Astrocyte of the hippocampus (primary cell): ENCODE measurements at regions not wholly inside any gene's neighbourhood (a gene's known extent, or its start where the extent isn't known, plus 50 kb on each side); places are given as distances from the start of the nearest gene placed in this dataset.

Experiments
- DNase-seq: peaks from one replicate; pipeline ENCODE4 v3.0.0; 2011; ENCODE audit warnings: low read depth, low spot score

DNA sequence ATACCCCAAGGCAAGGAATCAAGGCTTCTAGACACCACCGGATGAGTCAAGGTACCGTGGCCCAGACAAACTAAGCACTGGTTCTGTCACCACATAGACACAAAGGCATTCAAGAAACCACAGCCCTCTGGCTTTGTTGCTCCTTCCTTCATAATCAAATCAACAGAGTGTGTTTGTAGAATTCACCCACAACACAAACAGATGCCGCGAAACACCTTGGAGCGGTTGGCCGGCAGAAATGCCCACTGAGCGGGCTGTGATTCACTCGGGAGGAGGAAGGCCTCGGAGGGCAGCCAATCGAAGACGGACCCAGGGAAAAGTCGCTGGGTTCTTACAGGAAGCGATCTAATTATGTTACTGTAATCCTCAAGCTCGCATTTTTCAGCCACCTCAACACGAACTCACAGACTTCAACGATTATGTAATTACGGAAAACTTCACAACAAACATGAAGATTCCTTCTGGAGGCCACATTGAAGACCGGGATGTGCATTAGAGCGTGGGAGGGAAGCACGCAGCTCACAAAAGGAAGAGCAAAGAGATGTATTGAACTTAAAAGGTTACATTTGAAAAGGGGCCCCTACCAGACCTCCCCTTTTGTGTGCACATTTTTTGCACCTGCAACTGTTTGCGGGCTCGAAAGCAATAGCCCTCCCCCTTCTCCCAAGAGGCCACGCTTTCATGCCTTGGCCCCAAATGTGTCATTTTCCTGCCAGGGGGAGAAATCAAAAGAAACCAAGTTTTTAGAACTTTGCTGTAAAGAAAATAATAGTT, 184.7 kb upstream of the PREP start:
- peak; percentile 89 for DNase-seq

DNA sequence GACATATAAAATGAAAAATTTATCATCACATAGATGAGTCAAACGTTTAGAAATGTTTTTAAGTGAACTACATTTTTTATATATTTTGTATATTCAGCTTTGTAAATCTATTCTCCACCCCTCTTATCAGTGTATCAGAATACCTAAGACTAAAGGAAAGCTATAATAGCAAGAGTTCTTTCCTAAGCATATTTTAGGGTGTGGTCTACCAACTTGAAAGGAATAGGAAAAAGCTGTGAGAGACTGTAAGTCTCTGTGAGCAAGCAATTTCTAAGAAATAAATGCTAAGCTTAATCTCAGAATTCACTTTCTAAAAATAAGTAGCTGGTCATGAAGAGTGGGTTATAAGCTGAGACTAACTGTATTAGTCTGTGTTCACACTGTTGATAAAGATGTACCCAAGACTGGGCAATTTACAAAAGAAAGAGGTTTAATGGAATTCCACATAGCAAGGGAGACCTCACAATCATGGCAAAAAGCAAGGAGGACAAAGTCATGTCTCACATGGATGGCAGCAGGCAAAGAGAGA, 175.4 kb upstream of the PREP start:
- no peak for DNase-seq

DNA sequence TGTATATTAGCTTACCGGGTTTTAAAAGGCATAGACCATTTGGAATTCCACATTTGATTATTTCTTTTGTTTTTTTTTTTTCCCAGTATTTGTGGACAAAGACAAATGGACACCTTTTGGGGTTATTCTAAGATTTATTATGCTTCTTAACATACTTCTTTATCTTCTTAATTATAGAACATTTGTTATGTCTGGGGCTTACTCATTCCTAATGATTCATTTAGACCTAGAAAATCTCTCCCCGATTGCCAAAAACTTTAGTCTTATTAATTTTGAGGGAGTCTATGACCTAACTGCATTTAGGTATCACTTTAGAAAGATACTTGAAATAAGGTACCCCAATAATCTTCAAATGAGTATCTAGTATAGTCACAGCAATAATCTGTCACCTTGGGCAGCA, 170.7 kb upstream of the PREP start:
- DNase-seq: no peak

GRCh38 chr6:105573138-105573537, 170.3 kb upstream of the PREP start:
- DNase-seq: no peak

- no peak for DNase-seq
Observed at GRCh38 chr6:105570416-105570815, 167.5 kb upstream of the PREP start.

DNA sequence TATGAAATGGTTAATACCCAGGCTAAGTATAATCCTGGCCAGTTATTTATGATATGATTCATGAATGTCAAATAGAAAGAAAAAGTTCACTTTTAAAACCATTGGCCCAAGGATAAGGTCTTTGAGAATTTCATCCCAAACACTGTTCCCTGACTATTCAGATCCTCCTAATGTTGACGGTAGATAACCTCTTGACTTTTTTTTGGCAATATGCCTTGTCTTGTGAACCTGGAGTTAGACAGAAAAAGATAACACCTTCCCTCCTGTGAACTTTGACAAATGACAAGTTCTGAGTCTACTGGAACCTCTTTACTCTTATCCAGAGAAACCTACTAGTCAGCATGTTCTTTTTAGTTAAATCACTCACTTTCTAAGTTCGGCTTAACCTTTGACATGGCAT, 166.8 kb upstream of the PREP start:
- DNase-seq: no peak

- DNase-seq: no peak
Observed at GRCh38 chr6:105568751-105569150, 165.9 kb upstream of the PREP start.

DNA sequence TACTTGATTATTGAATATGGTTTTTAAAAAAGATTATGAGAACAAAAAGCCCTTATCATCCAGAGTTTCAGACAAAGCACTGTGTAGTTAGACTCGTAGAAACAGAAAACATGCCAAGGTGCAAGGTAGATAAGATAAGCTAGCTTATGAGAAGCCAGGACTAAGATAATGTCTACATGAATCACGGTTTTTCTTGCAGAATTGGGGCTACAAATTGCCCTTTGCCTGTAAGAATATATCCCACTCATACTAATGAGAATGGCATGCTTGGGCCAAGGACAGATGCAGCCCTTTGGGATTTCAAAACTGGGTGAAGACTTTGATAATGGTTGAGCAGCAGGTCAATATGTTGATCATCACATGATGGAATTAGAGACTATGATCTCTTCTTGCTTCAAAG, 165.3 kb upstream of the PREP start:
- no peak for DNase-seq

DNA sequence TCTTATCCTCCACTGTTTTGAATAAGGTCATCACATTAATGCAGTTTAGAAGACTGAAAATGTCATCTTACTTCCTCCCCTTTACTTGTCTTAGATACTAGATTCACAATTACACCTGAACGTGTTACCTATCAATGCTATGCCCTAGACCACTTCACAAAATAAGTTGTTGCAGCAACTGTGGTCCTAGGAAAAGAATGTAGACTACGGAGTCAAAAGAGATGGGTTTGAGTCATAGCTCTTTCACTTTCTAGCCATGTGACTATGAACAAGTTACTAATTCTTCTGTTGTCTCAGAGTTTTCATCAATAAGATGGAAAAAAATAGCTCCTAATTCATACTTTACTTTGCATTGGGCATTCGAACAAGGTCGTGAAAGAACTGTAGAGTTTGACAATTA, 164.3 kb upstream of the PREP start:
- no peak for DNase-seq

DNA sequence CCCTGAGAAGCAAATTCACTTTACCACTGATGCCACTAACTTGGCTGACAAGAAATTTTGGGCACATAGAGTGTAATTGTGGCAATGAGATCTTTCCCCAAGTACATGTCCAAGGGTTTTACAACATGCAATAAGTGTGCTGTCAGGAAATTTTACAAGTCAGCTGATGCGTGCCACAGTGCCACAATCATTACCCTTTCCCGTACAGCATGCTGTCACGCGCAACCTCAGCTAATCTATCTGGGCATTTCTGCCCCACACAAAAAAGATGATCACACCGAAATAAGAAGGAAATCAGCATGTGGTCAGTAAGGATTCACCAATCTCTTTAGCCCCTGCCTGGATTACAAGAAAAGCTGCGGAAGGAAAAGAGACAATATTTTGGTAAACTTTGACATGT, 163.6 kb upstream of the PREP start:
- DNase-seq: no peak

DNA sequence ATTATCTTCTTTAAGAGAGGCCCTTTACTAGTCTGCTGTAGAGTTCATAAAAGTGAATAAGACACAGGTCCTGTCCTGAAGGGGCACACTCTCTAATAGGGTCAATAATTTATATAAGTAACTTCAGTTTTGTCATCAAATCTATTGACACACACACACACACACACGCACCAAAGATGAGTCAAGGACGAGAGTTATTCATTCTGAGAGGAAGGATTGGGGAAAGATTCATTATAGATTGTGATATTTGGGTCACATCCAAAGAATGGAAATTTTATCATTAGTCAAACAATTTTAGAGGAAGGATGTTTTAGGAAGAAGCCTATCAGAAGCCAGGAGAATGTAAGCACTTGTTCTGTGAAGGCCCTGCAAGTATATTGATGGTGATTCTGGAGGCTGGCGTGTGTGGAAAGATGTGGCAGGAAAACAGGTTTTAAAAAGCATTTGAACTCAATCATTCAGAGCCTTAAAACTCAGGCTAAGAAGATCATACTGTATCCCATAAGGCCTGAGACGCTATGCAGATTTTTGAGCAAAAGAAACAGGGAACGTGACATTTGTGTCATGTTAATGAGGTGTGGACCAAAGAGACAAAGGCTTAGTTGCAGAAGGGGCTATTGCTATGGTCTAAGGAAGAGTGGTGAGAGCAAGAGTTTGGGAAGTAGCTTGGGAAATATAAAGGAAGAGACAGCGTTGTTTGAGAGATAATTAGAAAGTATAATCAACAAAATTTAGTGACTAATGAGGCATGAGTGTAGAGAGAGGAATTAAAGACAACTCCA, 161.4 kb upstream of the PREP start:
- DNase-seq: no peak

DNA sequence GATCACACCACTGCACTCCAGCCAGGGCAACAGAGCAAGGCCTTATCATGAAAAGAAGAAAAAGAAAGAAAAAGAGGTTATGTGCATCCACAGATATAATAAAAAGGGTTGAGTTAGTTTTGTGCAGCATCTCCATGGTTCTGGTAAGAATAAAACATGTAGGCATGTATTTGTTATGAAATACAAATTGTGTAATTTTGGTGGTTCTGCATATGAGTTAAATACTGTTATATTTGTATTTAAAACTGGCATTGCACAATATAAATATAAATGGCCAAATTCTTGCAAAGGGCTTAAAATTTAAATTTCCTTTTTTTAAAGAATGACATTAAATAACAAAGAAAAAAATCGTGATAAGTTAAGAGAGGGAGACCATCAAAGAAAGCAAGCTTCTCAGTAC, 159.1 kb upstream of the PREP start:
- no peak for DNase-seq

- no peak for DNase-seq
Observed at GRCh38 chr6:105561486-105561885, 158.6 kb upstream of the PREP start.

GRCh38 chr6:105560611-105561066, 157.8 kb upstream of the PREP start:
- DNase-seq: peak; percentile 30

DNA sequence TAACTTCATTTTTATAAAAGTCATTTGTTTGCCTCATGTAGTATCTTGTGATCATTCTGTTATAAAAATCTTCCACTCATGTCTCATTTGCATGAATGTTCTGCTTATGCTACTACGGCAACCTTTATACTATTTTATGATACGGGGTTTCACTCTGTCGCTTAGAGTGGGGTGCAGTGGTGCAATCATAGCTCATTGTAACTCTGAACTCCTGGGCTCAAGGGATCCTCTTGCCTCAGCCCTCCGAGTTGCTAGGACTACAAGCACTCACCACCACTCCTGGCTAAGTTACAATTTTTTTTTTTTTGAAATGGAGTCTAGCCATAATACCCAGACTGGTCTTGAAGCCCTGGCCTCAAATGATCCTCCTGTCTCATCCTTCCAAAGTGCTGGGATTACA, 154.4 kb upstream of the PREP start:
- DNase-seq: no peak

DNA sequence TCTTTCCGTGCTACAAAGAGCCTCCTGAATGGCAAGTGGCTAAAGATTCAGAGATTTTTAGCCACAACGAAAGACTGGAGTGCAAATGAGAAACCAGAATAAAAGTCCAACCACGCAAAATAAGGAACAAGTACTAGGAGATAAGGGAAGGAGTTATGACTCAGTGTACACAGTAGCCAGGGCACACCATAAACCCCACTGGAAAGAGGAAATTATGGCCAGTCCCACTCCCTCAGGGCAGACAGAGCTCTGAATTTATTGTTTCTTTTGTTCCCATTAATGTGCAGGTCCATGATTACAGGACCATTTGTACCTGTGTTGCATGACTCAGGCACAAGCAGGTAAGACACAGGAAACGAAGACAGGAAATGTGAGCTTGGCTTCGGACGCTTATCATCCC, 150.3 kb upstream of the PREP start:
- no peak for DNase-seq

DNA sequence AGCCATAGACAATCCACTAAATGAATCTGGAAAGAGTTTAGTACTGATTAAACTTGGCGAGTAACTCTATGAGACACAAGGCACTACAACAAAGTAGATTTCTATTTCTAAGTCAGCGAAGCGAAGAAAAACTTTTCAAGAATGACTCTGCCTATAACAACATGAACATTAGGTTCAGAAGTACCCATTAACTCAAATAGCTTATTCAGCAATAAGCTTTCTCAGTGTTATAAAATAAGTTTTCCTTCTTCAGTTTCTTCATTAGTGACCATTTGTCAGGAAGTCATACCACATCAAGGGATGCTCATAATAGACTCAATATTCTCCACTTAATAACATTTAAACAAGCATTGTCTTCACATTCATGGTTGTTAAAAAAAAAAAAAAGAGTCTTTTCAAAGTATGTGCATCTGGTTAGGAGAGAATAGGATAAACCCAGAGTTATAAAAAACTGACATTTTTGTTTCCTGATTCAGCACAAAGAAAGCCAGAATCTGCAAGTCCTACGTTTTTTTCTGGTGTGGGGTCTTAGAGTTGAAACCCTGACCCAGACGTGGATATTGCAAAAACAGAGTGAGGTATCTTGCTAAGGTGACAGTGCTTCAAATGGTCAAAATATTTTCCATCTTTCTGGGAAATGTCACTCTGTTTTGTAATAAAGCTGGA, 148.2 kb upstream of the PREP start:
- peak; percentile 22 for DNase-seq

DNA sequence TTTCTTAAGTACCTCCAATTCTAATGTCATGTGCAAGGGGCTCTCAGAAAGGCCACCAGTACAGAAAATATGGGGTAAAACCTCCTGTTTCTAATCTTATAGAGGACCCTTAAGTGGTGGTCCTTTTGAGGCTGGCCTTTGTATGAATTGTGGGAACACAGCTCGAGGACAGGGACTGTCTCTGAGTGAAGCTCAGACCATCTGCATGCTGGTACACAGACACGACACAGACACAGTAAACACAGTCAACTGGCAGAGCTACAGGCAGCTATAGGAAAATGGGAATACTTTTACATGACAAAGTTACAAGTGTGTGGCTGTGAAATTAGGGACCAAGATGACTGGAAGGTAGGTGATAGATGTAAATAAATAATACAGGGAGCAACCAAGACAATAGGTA, 143.9 kb upstream of the PREP start:
- DNase-seq: no peak

DNA sequence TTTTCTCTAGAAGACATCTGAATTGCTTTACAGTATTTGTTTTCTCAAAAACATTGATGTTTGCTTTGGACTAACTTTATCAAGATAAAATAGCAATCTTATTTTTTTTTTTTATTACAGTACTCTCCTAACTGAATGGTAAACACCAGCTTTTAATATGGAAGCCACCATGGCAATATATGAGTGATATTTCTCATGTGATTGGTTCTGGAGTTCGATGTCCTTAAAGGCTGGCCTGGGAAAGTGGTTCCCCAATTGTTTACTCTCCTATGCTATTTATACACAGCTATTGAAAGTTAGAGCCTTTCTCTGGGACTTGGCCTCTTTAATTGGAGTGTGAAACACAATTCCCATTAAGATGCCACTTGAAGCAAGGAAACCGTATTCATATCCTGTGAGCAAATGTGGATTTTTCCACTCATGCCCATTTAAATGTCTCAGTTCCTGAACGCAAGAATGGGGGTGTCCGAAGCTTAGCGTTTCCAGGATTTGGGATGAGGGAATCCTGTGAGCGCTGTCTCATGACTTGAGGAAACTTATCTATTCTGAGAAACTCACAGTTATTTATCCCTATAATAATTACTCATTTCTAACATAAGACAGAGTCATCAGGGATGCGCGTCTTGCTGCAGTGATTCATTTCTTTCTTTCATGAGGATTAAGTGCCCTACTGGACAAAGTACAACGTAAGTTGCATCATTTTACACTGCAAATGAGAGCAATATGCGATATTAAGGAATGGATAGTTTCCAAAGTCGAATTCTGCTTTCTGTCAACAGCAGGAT, 143.3 kb upstream of the PREP start:
- no peak for DNase-seq

DNA sequence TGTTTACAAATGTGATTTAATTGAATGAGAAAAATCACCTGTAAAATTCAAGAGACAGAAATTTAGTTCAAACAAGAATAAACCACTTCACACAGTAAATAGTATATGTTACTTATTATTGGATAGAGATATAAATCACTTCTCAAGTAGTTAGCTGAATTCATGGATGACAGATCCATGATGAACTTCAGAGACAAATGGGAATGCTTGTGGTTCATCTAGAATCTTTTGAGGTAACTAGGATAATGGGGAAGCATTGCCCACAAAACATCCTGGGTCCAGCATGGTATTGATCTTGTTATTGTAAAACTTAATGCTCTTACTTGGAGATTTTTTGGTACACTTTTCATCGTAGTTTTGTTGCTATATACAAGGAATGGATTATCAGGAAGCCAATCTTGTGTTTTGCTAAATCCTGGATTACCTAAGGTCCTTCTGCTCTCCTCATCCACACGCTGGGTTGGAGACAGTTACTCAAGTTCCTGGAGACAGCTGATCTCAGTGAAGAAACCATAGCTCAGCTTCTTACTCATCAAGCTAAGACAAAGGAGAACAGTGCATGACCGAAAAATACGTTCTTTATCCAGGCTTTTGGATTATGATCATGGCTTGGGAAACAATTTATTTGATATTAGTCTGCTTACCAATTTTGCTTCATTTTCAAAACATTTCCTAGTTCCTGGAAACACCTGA, 142.5 kb upstream of the PREP start:
- DNase-seq: no peak

GRCh38 chr6:105539911-105540310, 137.0 kb upstream of the PREP start:
- no peak for DNase-seq
